ENCODE measurements at regions not wholly inside any gene's neighbourhood (a gene's known extent, or its start where the extent isn't known, plus 50 kb on each side); places are given as distances from the start of the nearest gene placed in this dataset.

DNA sequence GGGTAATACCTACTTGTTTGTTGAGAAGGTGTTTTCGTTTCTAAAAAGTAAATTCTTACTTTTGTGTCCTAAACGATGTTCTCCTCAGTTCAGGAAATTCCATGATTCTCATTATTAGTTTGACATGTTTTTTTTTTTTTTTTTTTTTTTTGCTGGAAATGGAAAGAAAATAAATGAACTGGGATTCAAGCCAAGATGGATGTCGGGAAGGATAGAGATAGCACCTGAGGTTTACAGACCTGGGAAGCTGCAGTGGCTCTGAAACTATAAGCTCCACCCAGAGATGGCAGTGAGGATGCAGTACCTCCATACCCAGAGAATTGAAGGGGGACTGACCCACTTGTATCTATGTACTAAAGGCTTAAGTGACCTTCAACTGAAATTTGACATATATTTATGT, 334.6 kb upstream of the TGFBR2 start:
- no peak overlapping the region for H3K14ac ChIP-seq (ENCODE audit: low read length in 2 of 2)
- no peak overlapping the region for H4K8ac ChIP-seq (ENCODE audit: low read length)
- no peak for DNase-seq
- H2AFZ ChIP-seq (ENCODE audit: low read depth, low read length) = no peak overlapping the region
- no peak overlapping the region for H2BK5ac ChIP-seq (ENCODE audit: low read depth, low read length, poor library complexity, severe bottlenecking)
- H4K91ac ChIP-seq (ENCODE audit: low read length) = peak overlapping the region; percentile 75
- no peaks in the 10 kb centered on the region for H3K4me1 ChIP-seq (ENCODE audit: control insufficient read depth, insufficient read depth, low read depth, low read length)
- no peaks in the 10 kb centered on the region for H3K79me1 ChIP-seq (replicated peaks; ENCODE audit: low read length, poor library complexity, severe bottlenecking)
- no peak overlapping the region for H2BK15ac ChIP-seq (ENCODE audit: low read depth, poor library complexity, severe bottlenecking)
- no peak overlapping the region for H3K9ac ChIP-seq (ENCODE audit: low read length)
- H3K36me3 ChIP-seq (ENCODE audit: control insufficient read depth in 1 of 2, insufficient read depth in 2 of 2, low read depth in 1 of 2, low read length in 2 of 2) = no peaks in the 10 kb centered on the region
- no peak overlapping the region for H3K4me3 ChIP-seq (ENCODE audit: insufficient read depth in 1 of 2, low read depth in 1 of 2, low read length in 2 of 2)
- no peak overlapping the region for H3K23ac ChIP-seq (ENCODE audit: low read length in 2 of 2)
- H3K18ac ChIP-seq (ENCODE audit: low read depth in 1 of 2, low read length in 2 of 2) = no peak overlapping the region
- H3K27ac ChIP-seq (ENCODE audit: low read length, poor library complexity, severe bottlenecking) = no peak overlapping the region
- H3K4ac ChIP-seq (ENCODE audit: low read depth in 1 of 2, low read length in 2 of 2) = no peak overlapping the region
- peak overlapping the region in 1 of 2 experiments; percentile 88 for H2BK12ac ChIP-seq (ENCODE audit: low read length in 2 of 2)
- H3K4me2 ChIP-seq (ENCODE audit: low read length, poor library complexity, severe bottlenecking) = no peak overlapping the region
- H3K9me3 ChIP-seq (ENCODE audit: control insufficient read depth, low read length) = no peaks in the 10 kb centered on the region
- no CpG with 5 or more reads among the region's 3 CpGs for WGBS
- no peak overlapping the region for H2AK5ac ChIP-seq (ENCODE audit: low read length, severe bottlenecking)
- H2BK120ac ChIP-seq (ENCODE audit: low read depth, low read length) = no peak overlapping the region
- H3K27me3 ChIP-seq (ENCODE audit: control insufficient read depth in 1 of 2, insufficient read depth in 1 of 2, low read length in 2 of 2) = no peaks in the 10 kb centered on the region

DNA sequence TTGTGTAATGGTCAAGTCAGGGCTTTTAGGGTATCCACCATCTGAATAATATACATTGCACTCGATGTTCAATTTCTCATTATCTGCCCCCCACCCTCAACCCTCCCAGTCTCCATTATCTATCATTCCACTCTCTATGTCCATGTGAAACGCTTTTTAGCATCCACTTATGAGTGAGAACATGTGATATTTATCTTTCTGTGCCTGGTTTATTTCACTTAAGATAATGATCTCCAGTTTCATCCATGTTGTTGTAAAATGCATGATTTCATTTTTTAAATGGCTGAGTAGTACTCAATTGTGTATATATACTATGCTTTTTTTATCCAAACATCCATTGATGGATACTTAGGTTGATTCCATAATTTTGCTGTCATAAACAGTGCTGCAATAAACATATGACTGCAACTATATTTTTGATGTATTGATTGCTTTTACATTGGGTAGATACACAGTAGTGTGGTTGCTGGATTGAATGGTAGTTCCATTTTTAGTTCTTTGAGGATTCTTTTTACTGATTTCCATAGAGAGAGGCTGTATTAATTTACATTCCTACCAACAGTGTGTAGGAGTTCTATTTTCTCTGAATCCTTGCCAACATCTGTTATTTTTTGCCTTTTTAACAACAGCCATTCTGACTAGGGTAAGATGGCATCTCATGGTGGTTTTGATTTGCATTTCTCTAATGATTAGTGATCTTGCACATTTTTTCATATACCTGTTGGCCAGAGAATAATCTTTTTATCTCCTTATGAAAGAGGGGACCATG, 332.9 kb upstream of the TGFBR2 start:
- H3K9ac ChIP-seq (ENCODE audit: low read length) = no peak overlapping the region
- no peak overlapping the region for H3K4me3 ChIP-seq (ENCODE audit: insufficient read depth in 1 of 2, low read depth in 1 of 2, low read length in 2 of 2)

DNA sequence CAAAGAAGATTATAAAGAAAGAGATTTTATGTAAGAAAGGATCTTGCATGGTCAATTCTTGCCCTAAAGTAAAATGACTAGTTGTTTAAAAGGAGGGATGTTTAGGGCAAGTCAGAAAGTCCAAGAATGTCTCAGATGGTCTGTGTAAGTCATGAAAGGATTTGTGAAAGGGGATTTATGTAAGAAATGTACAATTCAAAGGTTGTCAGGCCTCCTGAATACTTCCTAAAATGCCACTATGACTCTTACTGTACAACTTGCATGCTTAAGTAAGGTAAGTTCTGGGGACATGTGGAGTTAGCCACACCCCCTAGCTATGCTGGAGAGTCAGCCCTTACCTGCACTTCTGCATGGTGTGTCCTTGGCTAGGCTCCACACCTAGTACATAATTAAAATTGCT, 328.9 kb upstream of the TGFBR2 start:
- Histone ChIP-seq H3K9me3 (ENCODE audit: control insufficient read depth, low read length) (peaks cover 4% of the 10 kb centered on the region), H3K27ac (ENCODE audit: low read length, poor library complexity, severe bottlenecking) (no peak overlapping the region), H3K27me3 (ENCODE audit: control insufficient read depth in 1 of 2, insufficient read depth in 1 of 2, low read length in 2 of 2) (no peaks in the 10 kb centered on the region), H3K23ac (ENCODE audit: low read length in 2 of 2) (no peak overlapping the region), H3K9ac (ENCODE audit: low read length) (no peak overlapping the region), H3K36me3 (ENCODE audit: control insufficient read depth in 1 of 2, insufficient read depth in 2 of 2, low read depth in 1 of 2, low read length in 2 of 2) (no peaks in the 10 kb centered on the region), H3K14ac (ENCODE audit: low read length in 2 of 2) (no peak overlapping the region), H3K79me1 (replicated peaks; ENCODE audit: low read length, poor library complexity, severe bottlenecking) (no peaks in the 10 kb centered on the region), H2BK15ac (ENCODE audit: low read depth, poor library complexity, severe bottlenecking) (no peak overlapping the region), H3K4ac (ENCODE audit: low read depth in 1 of 2, low read length in 2 of 2) (no peak overlapping the region), H3K4me3 (ENCODE audit: insufficient read depth in 1 of 2, low read depth in 1 of 2, low read length in 2 of 2) (no peak overlapping the region), H2AK5ac (ENCODE audit: low read length, severe bottlenecking) (no peak overlapping the region), H3K18ac (ENCODE audit: low read depth in 1 of 2, low read length in 2 of 2) (no peak overlapping the region), H2AFZ (ENCODE audit: low read depth, low read length) (no peak overlapping the region), H2BK120ac (ENCODE audit: low read depth, low read length) (no peak overlapping the region), H2BK5ac (ENCODE audit: low read depth, low read length, poor library complexity, severe bottlenecking) (no peak overlapping the region), H2BK12ac (ENCODE audit: low read length in 2 of 2) (no peak overlapping the region), H3K4me1 (ENCODE audit: control insufficient read depth, insufficient read depth, low read depth, low read length) (no peaks in the 10 kb centered on the region), H4K8ac (ENCODE audit: low read length) (no peak overlapping the region), H4K91ac (ENCODE audit: low read length) (no peak overlapping the region), H3K4me2 (ENCODE audit: low read length, poor library complexity, severe bottlenecking) (no peak overlapping the region)
- no peak for DNase-seq

More for the DNA sequence above, 332.9 kb upstream of the TGFBR2 start:
- 60% methylated on average over 2 of the region's 2 CpGs for WGBS
- H2BK5ac ChIP-seq (ENCODE audit: low read depth, low read length, poor library complexity, severe bottlenecking) = no peak overlapping the region
- H2BK120ac ChIP-seq (ENCODE audit: low read depth, low read length) = no peak overlapping the region
- H3K36me3 ChIP-seq (ENCODE audit: control insufficient read depth in 1 of 2, insufficient read depth in 2 of 2, low read depth in 1 of 2, low read length in 2 of 2) = no peaks in the 10 kb centered on the region
- H2BK15ac ChIP-seq (ENCODE audit: low read depth, poor library complexity, severe bottlenecking) = no peak overlapping the region
- H4K8ac ChIP-seq (ENCODE audit: low read length) = no peak overlapping the region
- no peak overlapping the region for H3K23ac ChIP-seq (ENCODE audit: low read length in 2 of 2)
- H3K14ac ChIP-seq (ENCODE audit: low read length in 2 of 2) = no peak overlapping the region
- H3K79me1 ChIP-seq (replicated peaks; ENCODE audit: low read length, poor library complexity, severe bottlenecking) = no peaks in the 10 kb centered on the region
- H4K91ac ChIP-seq (ENCODE audit: low read length) = no peak overlapping the region
- H2AK5ac ChIP-seq (ENCODE audit: low read length, severe bottlenecking) = no peak overlapping the region
- no peak overlapping the region for H3K4me2 ChIP-seq (ENCODE audit: low read length, poor library complexity, severe bottlenecking)
- no peaks in the 10 kb centered on the region for H3K4me1 ChIP-seq (ENCODE audit: control insufficient read depth, insufficient read depth, low read depth, low read length)
- H2AFZ ChIP-seq (ENCODE audit: low read depth, low read length) = no peak overlapping the region
- H3K27ac ChIP-seq (ENCODE audit: low read length, poor library complexity, severe bottlenecking) = no peak overlapping the region
- no peak overlapping the region for H3K18ac ChIP-seq (ENCODE audit: low read depth in 1 of 2, low read length in 2 of 2)
- H3K9me3 ChIP-seq (ENCODE audit: control insufficient read depth, low read length) = peaks cover 4% of the 10 kb centered on the region
- peak; percentile 57 for DNase-seq
- no peak overlapping the region for H3K4ac ChIP-seq (ENCODE audit: low read depth in 1 of 2, low read length in 2 of 2)
- H2BK12ac ChIP-seq (ENCODE audit: low read length in 2 of 2) = no peak overlapping the region
- H3K27me3 ChIP-seq (ENCODE audit: control insufficient read depth in 1 of 2, insufficient read depth in 1 of 2, low read length in 2 of 2) = no peaks in the 10 kb centered on the region

DNA sequence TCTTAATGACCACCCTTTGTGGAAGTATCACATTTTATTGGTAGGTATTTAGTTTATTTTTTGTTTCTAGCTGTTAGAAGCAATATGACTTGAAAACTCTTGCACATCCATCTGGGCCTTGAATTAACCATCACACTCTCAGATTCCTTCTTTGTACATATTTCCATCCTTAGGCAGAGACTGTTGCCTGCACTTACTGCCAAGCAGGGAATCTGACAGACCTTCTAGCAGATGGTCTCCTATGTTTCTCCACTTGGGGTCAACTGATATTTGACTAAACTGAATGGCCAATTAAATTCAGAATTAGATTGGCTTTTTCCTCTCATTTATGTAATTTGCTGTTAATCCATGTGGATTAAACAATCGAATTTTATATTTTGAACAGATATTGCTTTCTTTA, 324.9 kb upstream of the TGFBR2 start:
- Histone ChIP-seq H2BK5ac (ENCODE audit: low read depth, low read length, poor library complexity, severe bottlenecking) (no peak overlapping the region), H4K8ac (ENCODE audit: low read length) (no peak overlapping the region), H3K9me3 (ENCODE audit: control insufficient read depth, low read length) (peaks cover 4% of the 10 kb centered on the region), H3K23ac (ENCODE audit: low read length in 2 of 2) (no peak overlapping the region), H3K4me2 (ENCODE audit: low read length, poor library complexity, severe bottlenecking) (no peak overlapping the region), H3K36me3 (ENCODE audit: control insufficient read depth in 1 of 2, insufficient read depth in 2 of 2, low read depth in 1 of 2, low read length in 2 of 2) (no peaks in the 10 kb centered on the region), H2BK12ac (ENCODE audit: low read length in 2 of 2) (peak overlapping the region in 1 of 2 experiments; percentile 99), H3K14ac (ENCODE audit: low read length in 2 of 2) (no peak overlapping the region), H2BK15ac (ENCODE audit: low read depth, poor library complexity, severe bottlenecking) (no peak overlapping the region), H2BK120ac (ENCODE audit: low read depth, low read length) (no peak overlapping the region), H3K18ac (ENCODE audit: low read depth in 1 of 2, low read length in 2 of 2) (peak overlapping the region; percentile 70 to 84), H4K91ac (ENCODE audit: low read length) (no peak overlapping the region), H2AK5ac (ENCODE audit: low read length, severe bottlenecking) (peak overlapping the region; percentile 92), H2AFZ (ENCODE audit: low read depth, low read length) (no peak overlapping the region), H3K9ac (ENCODE audit: low read length) (peak overlapping the region; percentile 32), H3K27ac (ENCODE audit: low read length, poor library complexity, severe bottlenecking) (peak overlapping the region; percentile 47), H3K27me3 (ENCODE audit: control insufficient read depth in 1 of 2, insufficient read depth in 1 of 2, low read length in 2 of 2) (no peaks in the 10 kb centered on the region), H3K4me1 (ENCODE audit: control insufficient read depth, insufficient read depth, low read depth, low read length) (peaks cover 2% of the 10 kb centered on the region), H3K79me1 (replicated peaks; ENCODE audit: low read length, poor library complexity, severe bottlenecking) (no peaks in the 10 kb centered on the region), H3K4me3 (ENCODE audit: insufficient read depth in 1 of 2, low read depth in 1 of 2, low read length in 2 of 2) (no peak overlapping the region), H3K4ac (ENCODE audit: low read depth in 1 of 2, low read length in 2 of 2) (no peak overlapping the region)
- whole genome bisulfite sequencing = no CpG with 5 or more reads among the region's 1 CpG
- no peak for DNase-seq
